ENCODE measurements at regions not wholly inside any gene's neighbourhood (a gene's known extent, or its start where the extent isn't known, plus 50 kb on each side); places are given as distances from the start of the nearest gene placed in this dataset.

DNA sequence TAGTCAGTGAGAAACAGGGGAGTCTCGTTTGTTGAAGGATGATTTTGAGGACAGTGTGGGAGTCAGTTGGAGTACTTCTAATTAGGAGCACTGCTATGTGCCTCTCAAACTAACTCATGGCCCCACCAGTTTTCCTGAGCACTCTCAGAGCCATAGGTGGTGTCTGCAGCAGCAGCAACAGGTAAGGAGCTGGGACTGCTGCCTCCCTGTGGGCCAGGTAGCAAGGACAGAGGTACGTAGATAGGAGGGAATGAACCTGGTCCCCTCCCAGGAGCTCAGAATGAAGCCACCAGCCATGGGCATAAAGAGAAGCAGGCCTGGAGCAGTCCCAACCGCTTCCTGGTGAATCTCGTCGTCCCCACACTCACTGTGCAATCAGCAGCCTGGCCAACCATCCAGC, 183.4 kb downstream of the BUD13 start:
- H3K4me1 ChIP-seq (ENCODE audit: control insufficient read depth, insufficient read depth, low read length): no peaks in the 10 kb centered on the region
- H3K27ac ChIP-seq (ENCODE audit: low read depth, low read length): no peak overlapping the region
- 88 to 89% methylated on average over 4 to 5 of the region's 5 CpGs for WGBS, 2 experiments (ENCODE audit: insufficient coverage in 1 of 2, insufficient read length in 1 of 2)
- H3K36me3 Mint-ChIP-seq (ENCODE audit: low read depth): no peaks in the 10 kb centered on the region
- H3K4me3 Mint-ChIP-seq: no peak overlapping the region
- H3K36me3 ChIP-seq (ENCODE audit: control insufficient read depth, insufficient read depth, low read length): no peaks in the 10 kb centered on the region
- TF ChIP-seq, protein P1, sequence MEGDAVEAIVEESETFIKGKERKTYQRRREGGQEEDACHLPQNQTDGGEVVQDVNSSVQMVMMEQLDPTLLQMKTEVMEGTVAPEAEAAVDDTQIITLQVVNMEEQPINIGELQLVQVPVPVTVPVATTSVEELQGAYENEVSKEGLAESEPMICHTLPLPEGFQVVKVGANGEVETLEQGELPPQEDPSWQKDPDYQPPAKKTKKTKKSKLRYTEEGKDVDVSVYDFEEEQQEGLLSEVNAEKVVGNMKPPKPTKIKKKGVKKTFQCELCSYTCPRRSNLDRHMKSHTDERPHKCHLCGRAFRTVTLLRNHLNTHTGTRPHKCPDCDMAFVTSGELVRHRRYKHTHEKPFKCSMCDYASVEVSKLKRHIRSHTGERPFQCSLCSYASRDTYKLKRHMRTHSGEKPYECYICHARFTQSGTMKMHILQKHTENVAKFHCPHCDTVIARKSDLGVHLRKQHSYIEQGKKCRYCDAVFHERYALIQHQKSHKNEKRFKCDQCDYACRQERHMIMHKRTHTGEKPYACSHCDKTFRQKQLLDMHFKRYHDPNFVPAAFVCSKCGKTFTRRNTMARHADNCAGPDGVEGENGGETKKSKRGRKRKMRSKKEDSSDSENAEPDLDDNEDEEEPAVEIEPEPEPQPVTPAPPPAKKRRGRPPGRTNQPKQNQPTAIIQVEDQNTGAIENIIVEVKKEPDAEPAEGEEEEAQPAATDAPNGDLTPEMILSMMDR (conservative IDR thresholded peaks at IDR 0.05): peak; percentile 59
- H3K27me3 ChIP-seq (ENCODE audit: control insufficient read depth, insufficient read depth, low read length, poor library complexity, severe bottlenecking): peaks cover 11% of the 10 kb centered on the region
- H3K27me3 Mint-ChIP-seq (ENCODE audit: insufficient read depth): peaks cover 45% of the 10 kb centered on the region
- DNase-seq: no peak
- H3K9me3 ChIP-seq (ENCODE audit: control insufficient read depth, low read length): no peaks in the 10 kb centered on the region
- no peak overlapping the region for H3K4me3 ChIP-seq (ENCODE audit: low read length)
- H3K9ac ChIP-seq (ENCODE audit: extremely low read depth, low read length, poor library complexity, severe bottlenecking): no peak overlapping the region
- peaks cover 16% of the 10 kb centered on the region for H3K4me1 Mint-ChIP-seq
- H3K9me3 Mint-ChIP-seq: no peaks in the 10 kb centered on the region
- no peak overlapping the region for H3K27ac Mint-ChIP-seq

DNA sequence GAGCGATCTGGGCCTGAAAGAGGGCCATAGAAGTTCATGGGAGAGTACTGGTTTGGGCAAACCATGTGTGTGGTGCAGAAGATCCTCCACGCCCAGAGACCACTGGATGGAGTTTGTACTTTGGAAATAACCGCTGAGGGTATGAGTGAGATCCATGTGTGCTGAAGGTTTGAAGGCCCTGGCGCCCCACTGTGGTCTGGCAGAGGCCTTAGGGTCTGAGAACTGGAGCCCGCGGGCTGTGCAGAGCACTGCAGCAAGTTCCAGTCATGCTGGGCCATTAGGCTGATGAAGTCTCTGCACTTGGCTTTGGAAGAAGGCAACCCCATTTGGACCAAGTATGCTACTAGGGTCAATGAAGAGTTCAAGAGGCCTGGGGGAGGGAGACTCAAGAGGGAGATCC, 186.4 kb downstream of the BUD13 start:
- peaks cover 41% of the 10 kb centered on the region for H3K27me3 ChIP-seq (ENCODE audit: control insufficient read depth, insufficient read depth, low read length, poor library complexity, severe bottlenecking)
- Mint-ChIP-seq H3K4me3 (no peak overlapping the region), H3K27me3 (ENCODE audit: insufficient read depth) (peaks cover 64% of the 10 kb centered on the region), H3K27ac (no peak overlapping the region), H3K4me1 (peaks cover 30% of the 10 kb centered on the region), H3K9me3 (no peaks in the 10 kb centered on the region), H3K36me3 (ENCODE audit: low read depth) (no peaks in the 10 kb centered on the region)
- TF ChIP-seq, protein P1 (conservative IDR thresholded peaks at IDR 0.05): no peak
- H3K4me3 ChIP-seq (ENCODE audit: low read length): no peak overlapping the region
- H3K4me1 ChIP-seq (ENCODE audit: control insufficient read depth, insufficient read depth, low read length): no peaks in the 10 kb centered on the region
- no peak overlapping the region for H3K27ac ChIP-seq (ENCODE audit: low read depth, low read length)
- 90 to 92% methylated on average over 2 to 6 of the region's 6 CpGs for WGBS, 2 experiments (ENCODE audit: insufficient coverage in 1 of 2, insufficient read length in 1 of 2)
- H3K36me3 ChIP-seq (ENCODE audit: control insufficient read depth, insufficient read depth, low read length): no peaks in the 10 kb centered on the region
- no peak for DNase-seq
- no peaks in the 10 kb centered on the region for H3K9me3 ChIP-seq (ENCODE audit: control insufficient read depth, low read length)
- H3K9ac ChIP-seq (ENCODE audit: extremely low read depth, low read length, poor library complexity, severe bottlenecking): no peak overlapping the region

DNA sequence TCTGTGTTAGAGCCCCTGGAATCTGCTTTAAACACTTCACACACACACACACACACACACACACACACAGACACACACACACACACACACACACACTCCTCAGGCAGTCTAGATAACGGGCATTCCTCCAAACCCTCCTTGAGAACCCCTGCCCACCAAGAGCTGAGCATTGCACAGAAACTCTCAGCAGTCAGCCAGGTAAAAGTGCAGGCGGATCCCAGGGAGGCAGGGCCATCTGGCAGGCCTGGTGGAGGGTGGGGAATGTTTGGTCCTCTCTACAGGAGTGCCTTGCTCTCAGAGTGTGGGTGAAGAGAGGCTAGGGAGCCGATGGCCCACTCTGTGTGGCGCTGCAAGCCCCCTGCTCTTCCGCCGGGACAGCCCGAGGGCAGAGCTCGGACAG, 190.2 kb downstream of the BUD13 start:
- TF ChIP-seq, protein P1 (conservative IDR thresholded peaks at IDR 0.05): no peak
- peaks cover 9% of the 10 kb centered on the region for H3K4me1 ChIP-seq (ENCODE audit: control insufficient read depth, insufficient read depth, low read length)
- no peak overlapping the region for H3K9ac ChIP-seq (ENCODE audit: extremely low read depth, low read length, poor library complexity, severe bottlenecking)
- Mint-ChIP-seq H3K4me3 (no peak overlapping the region), H3K9me3 (no peaks in the 10 kb centered on the region), H3K4me1 (peaks cover 39% of the 10 kb centered on the region), H3K27ac (no peak overlapping the region), H3K36me3 (ENCODE audit: low read depth) (no peaks in the 10 kb centered on the region), H3K27me3 (ENCODE audit: insufficient read depth) (peaks cover 88% of the 10 kb centered on the region)
- no peaks in the 10 kb centered on the region for H3K36me3 ChIP-seq (ENCODE audit: control insufficient read depth, insufficient read depth, low read length)
- H3K4me3 ChIP-seq (ENCODE audit: low read length): no peak overlapping the region
- H3K9me3 ChIP-seq (ENCODE audit: control insufficient read depth, low read length): no peaks in the 10 kb centered on the region
- no peak overlapping the region for H3K27ac ChIP-seq (ENCODE audit: low read depth, low read length)
- H3K27me3 ChIP-seq (ENCODE audit: control insufficient read depth, insufficient read depth, low read length, poor library complexity, severe bottlenecking): peaks cover 79% of the 10 kb centered on the region
- no peak for DNase-seq
- 80 to 92% methylated on average over 1 to 8 of the region's 8 CpGs for WGBS, 2 experiments (ENCODE audit: insufficient coverage in 1 of 2, insufficient read length in 1 of 2)

Data from endodermal cell (in vitro differentiated cells).